GM23338 (cell line): ENCODE measurements at regions not wholly inside any gene's neighbourhood (a gene's known extent, or its start where the extent isn't known, plus 50 kb on each side); places are given as distances from the start of the nearest gene placed in this dataset.
"Not testable (repeated sequence)": the region's sequence is repeated elsewhere in the genome, so short reads cannot be mapped to it uniquely, and the experiment has no call there.

Source experiments
- ATAC-seq: fragments of 200-7000 bp; cut with Tn5 transposase; 3 replicates; pipeline ENCODE4 v1.9.1; 2020
- DNase-seq: peaks from one replicate; pipeline ENCODE4 v3.0.0-alpha.2; 2015; ENCODE audit warnings: low spot score
- H2AFZ ChIP-seq: fragments of 200-600 bp; sonication (generic); 2 replicates; pipeline ENCODE4 v1.8.0; 2016; ENCODE audit warnings: antibody characterized with exemption, mild to moderate bottlenecking, moderate library complexity
- H3F3A ChIP-seq: fragments of 200-600 bp; sonication (generic); replicated peaks from 2 replicates; pipeline ENCODE4 v1.8.0; 2017; ENCODE audit warnings: antibody characterized with exemption, mixed run types, low read depth
- H3K27ac ChIP-seq: fragments of 200-600 bp; sonication (generic); 2 replicates; pipeline ENCODE4 v1.6.1; 2016; ENCODE audit warnings: low read depth
- H3K27me3 ChIP-seq: fragments of 200-600 bp; sonication (generic); 2 replicates; pipeline ENCODE4 v1.8.0; 2016; ENCODE audit warnings: mild to moderate bottlenecking, mixed run types, moderate library complexity; ENCODE audit not compliant: insufficient read depth
- H3K36me3 ChIP-seq: fragments of 200-600 bp; sonication (generic); 2 replicates; pipeline ENCODE4 v1.8.0; 2016; ENCODE audit warnings: mild to moderate bottlenecking; ENCODE audit not compliant: insufficient read depth
- H3K4me1 ChIP-seq: fragments of 200-600 bp; sonication (generic); 2 replicates; pipeline ENCODE4 v1.8.0; 2016; ENCODE audit warnings: mild to moderate bottlenecking, moderate library complexity; ENCODE audit not compliant: insufficient read depth
- H3K4me2 ChIP-seq: fragments of 200-600 bp; sonication (generic); 2 replicates; pipeline ENCODE4 v1.7.1; 2017; ENCODE audit warnings: mixed run types
- H3K4me3 ChIP-seq: fragments of 200-600 bp; sonication (generic); 2 replicates; pipeline ENCODE4 v1.6.1; 2016; ENCODE audit warnings: mixed run types
- H3K79me2 ChIP-seq: fragments of 200-600 bp; sonication (generic); replicated peaks from 2 replicates; pipeline ENCODE4 v1.8.0; 2017; ENCODE audit warnings: mild to moderate bottlenecking; ENCODE audit not compliant: insufficient read depth
- H3K9me2 ChIP-seq: fragments of 200-600 bp; sonication (generic); 2 replicates; pipeline ENCODE4 v1.8.0; 2017; ENCODE audit not compliant: insufficient read depth
- H4K20me1 ChIP-seq: fragments of 200-600 bp; sonication (generic); replicated peaks from 2 replicates; pipeline ENCODE4 v1.8.0; 2017; ENCODE audit warnings: mild to moderate bottlenecking; ENCODE audit not compliant: insufficient read depth
- H3K27ac Mint-ChIP-seq: 2 replicates; pipeline ENCODE4 v1.8.0; 2020; ENCODE audit warnings: inconsistent platforms, mild to moderate bottlenecking, moderate library complexity, mixed read lengths
- H3K27me3 Mint-ChIP-seq: 3 replicates; pipeline ENCODE4 v1.8.0; 2022; ENCODE audit warnings: low read depth, mild to moderate bottlenecking, moderate library complexity, mixed read lengths, inconsistent platforms; ENCODE audit not compliant: insufficient read depth, poor library complexity
- H3K36me3 Mint-ChIP-seq: 3 replicates; pipeline ENCODE4 v1.8.0; 2021; ENCODE audit warnings: low read depth, mild to moderate bottlenecking, inconsistent platforms, moderate library complexity, mixed read lengths
- H3K4me1 Mint-ChIP-seq: 3 replicates; pipeline ENCODE4 v1.8.0; 2020; ENCODE audit warnings: mild to moderate bottlenecking, inconsistent platforms, mixed read lengths
- H3K4me3 Mint-ChIP-seq: 3 replicates; pipeline ENCODE4 v1.8.0; 2021; ENCODE audit warnings: moderate library complexity, mild to moderate bottlenecking, inconsistent platforms, mixed read lengths
- H3K9me3 Mint-ChIP-seq: 3 replicates; pipeline ENCODE4 v1.8.0; 2020; ENCODE audit warnings: moderate library complexity, mild to moderate bottlenecking, inconsistent platforms, mixed read lengths
- CTCF ChIP-seq, 2 experiments: fragments of 200-600 bp in 1 of 2; sonication (generic) in 1 of 2; conservative IDR thresholded peaks; 2 replicates each; pipeline versions ENCODE4 v1.5.1 to v1.6.1; 2016 to 2017; ENCODE audit warnings: antibody characterized with exemption in 2 of 2, low read depth in 2 of 2, mild to moderate bottlenecking in 2 of 2, moderate library complexity in 1 of 2
- EZH2 ChIP-seq: fragments of 200-600 bp; sonication (generic); IDR thresholded peaks from one replicate; pipeline ENCODE4 v1.8.0; 2017; ENCODE audit warnings: antibody characterized with exemption, mild to moderate bottlenecking, low read depth; ENCODE audit not compliant: unreplicated experiment
- EZH2phosphoT487 ChIP-seq: fragments of 200-600 bp; sonication (generic); IDR thresholded peaks from one replicate; pipeline ENCODE4 v1.8.1; 2018; ENCODE audit warnings: antibody characterized with exemption; ENCODE audit not compliant: unreplicated experiment
- NANOG ChIP-seq: IDR thresholded peaks from 2 replicates; pipeline ENCODE4 v1.6.1; 2016; ENCODE audit warnings: antibody characterized with exemption, borderline replicate concordance
- POLR2AphosphoS5 ChIP-seq: IDR thresholded peaks from 2 replicates; pipeline ENCODE4 v1.6.1; 2016; ENCODE audit warnings: antibody characterized with exemption, low read depth
- REST ChIP-seq: IDR thresholded peaks from one replicate; pipeline ENCODE4 v1.6.1; 2018; ENCODE audit warnings: antibody characterized with exemption; ENCODE audit not compliant: unreplicated experiment
- STAT1 ChIP-seq: IDR thresholded peaks from one replicate; pipeline ENCODE4 v1.6.1; 2016; ENCODE audit warnings: antibody characterized with exemption; ENCODE audit not compliant: unreplicated experiment
- ZNF462 ChIP-seq: fragments of 250-450 bp; sonication (Bioruptor Pico); IDR thresholded peaks from 2 replicates; pipeline ENCODE4 v1.5.0; 2020; ENCODE audit warnings: mild to moderate bottlenecking, moderate library complexity

GRCh38 chr5:85628153-85628552, 989.6 kb upstream of the COX7C start (continued):
- TF ChIP-seq REST (no peak), CTCF (conservative IDR thresholded peaks at IDR 0.05; ENCODE audit: low read depth in 2 of 2) (no peak), STAT1 (no peak), NANOG (no peak), EZH2phosphoT487 (no peak), POLR2AphosphoS5 (no peak)

- H3K4me1 ChIP-seq, H3K27ac ChIP-seq, H3K4me1 Mint-ChIP-seq, DNase-seq, H3K79me2 ChIP-seq, H3K36me3 ChIP-seq, H3K9me2 ChIP-seq, H3K27me3 ChIP-seq, H3K27me3 Mint-ChIP-seq, H4K20me1 ChIP-seq, H3F3A ChIP-seq: not testable (repeated sequence)
- peaks cover 13% of the 10 kb centered on the region; the same call in 2 of the 3 replicates for H3K9me3 Mint-ChIP-seq
- Histone ChIP-seq H3K4me3 (0 out of 2 replicates have a peak overlapping the region, but pooled peaks have one; percentile 17), H3K4me2 (peak overlapping the region; percentile 32; the same call in 1 of the 2 replicates), H2AFZ (0 out of 2 replicates have a peak overlapping the region, but pooled peaks have one; percentile 66)
- peak overlapping the region; percentile 77 for H3K4me3 Mint-ChIP-seq
- peak; percentile 72 for ATAC-seq
- peaks cover 11% of the 10 kb centered on the region; the same call in 1 of the 3 replicates for H3K36me3 Mint-ChIP-seq
- H3K27ac Mint-ChIP-seq = peak overlapping the region; percentile 96
These were observed 979.1 kb upstream of the COX7C start for GRCh38 chr5:85638495-85639125.

- no peak overlapping the region for H2AFZ ChIP-seq
- no peak overlapping the region for H3K4me2 ChIP-seq
- peak overlapping the region; percentile 41 for H3K4me3 Mint-ChIP-seq
- no peaks in the 10 kb centered on the region for H3K27me3 ChIP-seq
- no peaks in the 10 kb centered on the region for H4K20me1 ChIP-seq
- H3K4me1 ChIP-seq = peaks cover 6% of the 10 kb centered on the region; the same call in 1 of the 2 replicates
- H3K36me3 ChIP-seq = no peaks in the 10 kb centered on the region
- H3K79me2 ChIP-seq = no peaks in the 10 kb centered on the region
- peaks cover 5% of the 10 kb centered on the region; the same call in 2 of the 3 replicates for H3K4me1 Mint-ChIP-seq
- H3K9me2 ChIP-seq = peaks cover 7% of the 10 kb centered on the region; the same call in 1 of the 2 replicates
- no peaks in the 10 kb centered on the region for H3K36me3 Mint-ChIP-seq
- no peaks in the 10 kb centered on the region for H3K27me3 Mint-ChIP-seq
- ATAC-seq (no peak), DNase-seq (no peak)
- no peaks in the 10 kb centered on the region for H3F3A ChIP-seq
- no peaks in the 10 kb centered on the region; the same call in 2 of the 3 replicates for H3K9me3 Mint-ChIP-seq
- H3K27ac ChIP-seq = no peak overlapping the region
- no peak overlapping the region for H3K4me3 ChIP-seq
- no peak overlapping the region for H3K27ac Mint-ChIP-seq
- TF ChIP-seq NANOG = no peak
- no peak for TF ChIP-seq EZH2
- no peak for TF ChIP-seq ZNF462 (CRISPR knock-in tag)
These were observed 971.7 kb upstream of the COX7C start for GRCh38 chr5:85646036-85646435.
